SK-N-SH treated with all-trans-retinoic acid at 6 μM for 48 hours (cell line): ENCODE measurements at regions not wholly inside any gene's neighbourhood (a gene's known extent, or its start where the extent isn't known, plus 50 kb on each side); places are given as distances from the start of the nearest gene placed in this dataset.

Source experiments
- ARNTL ChIP-seq: fragments of 450-650 bp; formaldehyde crosslinking; IDR thresholded peaks from 2 replicates; pipeline ENCODE4 v1.5.0; 2020; ENCODE audit warnings: low read depth, mild to moderate bottlenecking, moderate library complexity, borderline replicate concordance
- BACH2 ChIP-seq: fragments of 250-450 bp; sonication (Bioruptor Pico); IDR thresholded peaks from 2 replicates; pipeline ENCODE4 v1.9.0; 2021; ENCODE audit warnings: mild to moderate bottlenecking, borderline replicate concordance
- CSDC2 ChIP-seq: fragments of 250-450 bp; sonication (Bioruptor Pico); IDR thresholded peaks from 2 replicates; pipeline ENCODE4 v1.5.0; 2020; ENCODE audit warnings: mild to moderate bottlenecking, moderate library complexity
- PPARA ChIP-seq: fragments of 250-450 bp; sonication (Bioruptor Pico); IDR thresholded peaks from 2 replicates; pipeline ENCODE4 v1.5.0; 2020; ENCODE audit warnings: mild to moderate bottlenecking, borderline replicate concordance
- RARB ChIP-seq: fragments of 250-450 bp; sonication (Bioruptor Pico); IDR thresholded peaks from 2 replicates; pipeline ENCODE4 v1.8.0; 2021; ENCODE audit warnings: mild to moderate bottlenecking, moderate library complexity
- SNAI2 ChIP-seq: fragments of 250-450 bp; sonication (Bioruptor Pico); IDR thresholded peaks from 2 replicates; pipeline ENCODE4 v1.5.0; 2020; ENCODE audit warnings: mild to moderate bottlenecking, moderate library complexity
- TCF4 ChIP-seq: fragments of 250-450 bp; sonication (Bioruptor Pico); IDR thresholded peaks from 2 replicates; pipeline ENCODE4 v1.8.0; 2021; ENCODE audit warnings: mild to moderate bottlenecking, moderate library complexity, borderline replicate concordance
- ZFP30 ChIP-seq: fragments of 450-650 bp; formaldehyde crosslinking; IDR thresholded peaks from 2 replicates; pipeline ENCODE4 v1.5.0; 2022; ENCODE audit warnings: mild to moderate bottlenecking, moderate library complexity
- ZNF70 ChIP-seq: fragments of 450-650 bp; formaldehyde crosslinking; IDR thresholded peaks from 2 replicates; pipeline ENCODE4 v1.5.0; 2020; ENCODE audit warnings: mild to moderate bottlenecking, moderate library complexity
- TF ChIP-seq, protein P1 (sequence below): fragments of 250-450 bp; sonication (Bioruptor Pico); IDR thresholded peaks from 2 replicates; pipeline ENCODE4 v1.5.0; 2020; ENCODE audit warnings: mild to moderate bottlenecking, moderate library complexity
- TF ChIP-seq, protein P2 (sequence below): fragments of 250-450 bp; sonication (Bioruptor Pico); IDR thresholded peaks from 2 replicates; pipeline ENCODE4 v1.5.1; 2021; ENCODE audit warnings: mild to moderate bottlenecking, moderate library complexity

DNA sequence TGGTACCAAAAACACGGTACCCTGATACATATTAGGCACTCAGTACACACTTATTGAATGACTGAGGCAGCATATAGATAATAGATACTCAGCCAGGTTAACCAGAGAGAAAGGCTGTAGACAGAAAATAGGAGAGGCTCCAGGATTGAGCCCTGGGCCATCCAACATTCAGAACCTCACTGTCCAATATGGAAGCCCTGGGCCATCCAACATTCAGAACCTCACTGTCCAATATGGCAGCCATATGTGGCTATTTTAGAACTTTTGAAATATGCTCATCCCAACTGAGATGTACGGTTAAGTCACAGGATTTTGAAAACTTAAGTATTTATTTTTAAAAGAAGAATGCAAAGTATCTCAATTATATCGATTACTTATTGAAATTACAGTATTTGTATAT is 142.5 kb upstream of the ID4 start:
- no peak for TF ChIP-seq CSDC2 (CRISPR knock-in tag)
- TF ChIP-seq ZNF70 (CRISPR knock-in tag) = no peak
- TF ChIP-seq ARNTL = no peak
- TF ChIP-seq RARB = no peak
- no peak for TF ChIP-seq PPARA (CRISPR knock-in tag)
- TF ChIP-seq, protein P1, sequence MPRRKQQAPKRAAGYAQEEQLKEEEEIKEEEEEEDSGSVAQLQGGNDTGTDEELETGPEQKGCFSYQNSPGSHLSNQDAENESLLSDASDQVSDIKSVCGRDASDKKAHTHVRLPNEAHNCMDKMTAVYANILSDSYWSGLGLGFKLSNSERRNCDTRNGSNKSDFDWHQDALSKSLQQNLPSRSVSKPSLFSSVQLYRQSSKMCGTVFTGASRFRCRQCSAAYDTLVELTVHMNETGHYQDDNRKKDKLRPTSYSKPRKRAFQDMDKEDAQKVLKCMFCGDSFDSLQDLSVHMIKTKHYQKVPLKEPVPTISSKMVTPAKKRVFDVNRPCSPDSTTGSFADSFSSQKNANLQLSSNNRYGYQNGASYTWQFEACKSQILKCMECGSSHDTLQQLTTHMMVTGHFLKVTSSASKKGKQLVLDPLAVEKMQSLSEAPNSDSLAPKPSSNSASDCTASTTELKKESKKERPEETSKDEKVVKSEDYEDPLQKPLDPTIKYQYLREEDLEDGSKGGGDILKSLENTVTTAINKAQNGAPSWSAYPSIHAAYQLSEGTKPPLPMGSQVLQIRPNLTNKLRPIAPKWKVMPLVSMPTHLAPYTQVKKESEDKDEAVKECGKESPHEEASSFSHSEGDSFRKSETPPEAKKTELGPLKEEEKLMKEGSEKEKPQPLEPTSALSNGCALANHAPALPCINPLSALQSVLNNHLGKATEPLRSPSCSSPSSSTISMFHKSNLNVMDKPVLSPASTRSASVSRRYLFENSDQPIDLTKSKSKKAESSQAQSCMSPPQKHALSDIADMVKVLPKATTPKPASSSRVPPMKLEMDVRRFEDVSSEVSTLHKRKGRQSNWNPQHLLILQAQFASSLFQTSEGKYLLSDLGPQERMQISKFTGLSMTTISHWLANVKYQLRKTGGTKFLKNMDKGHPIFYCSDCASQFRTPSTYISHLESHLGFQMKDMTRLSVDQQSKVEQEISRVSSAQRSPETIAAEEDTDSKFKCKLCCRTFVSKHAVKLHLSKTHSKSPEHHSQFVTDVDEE (CRISPR knock-in tag) = no peak
- no peak for TF ChIP-seq TCF4 (CRISPR knock-in tag)
- TF ChIP-seq BACH2 (CRISPR knock-in tag) = no peak
- TF ChIP-seq ZFP30 (CRISPR knock-in tag) = no peak
- TF ChIP-seq, protein P2, sequence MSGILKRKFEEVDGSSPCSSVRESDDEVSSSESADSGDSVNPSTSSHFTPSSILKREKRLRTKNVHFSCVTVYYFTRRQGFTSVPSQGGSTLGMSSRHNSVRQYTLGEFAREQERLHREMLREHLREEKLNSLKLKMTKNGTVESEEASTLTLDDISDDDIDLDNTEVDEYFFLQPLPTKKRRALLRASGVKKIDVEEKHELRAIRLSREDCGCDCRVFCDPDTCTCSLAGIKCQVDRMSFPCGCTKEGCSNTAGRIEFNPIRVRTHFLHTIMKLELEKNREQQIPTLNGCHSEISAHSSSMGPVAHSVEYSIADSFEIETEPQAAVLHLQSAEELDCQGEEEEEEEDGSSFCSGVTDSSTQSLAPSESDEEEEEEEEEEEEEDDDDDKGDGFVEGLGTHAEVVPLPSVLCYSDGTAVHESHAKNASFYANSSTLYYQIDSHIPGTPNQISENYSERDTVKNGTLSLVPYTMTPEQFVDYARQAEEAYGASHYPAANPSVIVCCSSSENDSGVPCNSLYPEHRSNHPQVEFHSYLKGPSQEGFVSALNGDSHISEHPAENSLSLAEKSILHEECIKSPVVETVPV (CRISPR knock-in tag) = no peak
- TF ChIP-seq SNAI2 (CRISPR knock-in tag) = no peak
